WTC11 (cell line): ENCODE measurements at regions not wholly inside any gene's neighbourhood (a gene's known extent, or its start where the extent isn't known, plus 50 kb on each side); places are given as distances from the start of the nearest gene placed in this dataset.
A peak's percentile ranks its signal among the peaks of the same experiment; 100 is the strongest.

Experiments used
- ATAC-seq: fragments of 200-7000 bp; cut with Tn5 transposase; 2 replicates; pipeline ENCODE4 v1.10.0; 2021; ENCODE audit warnings: mild to moderate bottlenecking, moderate library complexity
- CTCF ChIA-PET: fragments of 300-600 bp; sonication (Branson Sonifier 250); formaldehyde crosslinking; loops from one replicate; lab custom pipeline; 2021; ENCODE audit warnings: antibody characterized with exemption; lab: Charles Lee
- POLR2A ChIA-PET: fragments of 350-600 bp; sonication (Branson Sonifier 250); formaldehyde crosslinking; loops from one replicate; lab custom pipeline; 2021; ENCODE audit warnings: antibody characterized with exemption; lab: Charles Lee
- DNase-seq: peaks from one replicate; pipeline ENCODE4 v3.0.0; 2021; ENCODE audit warnings: low spot score
- H3K27ac Mint-ChIP-seq: 2 replicates; pipeline ENCODE4 v1.8.0; 2021; ENCODE audit warnings: mixed read lengths
- H3K27me3 Mint-ChIP-seq: 2 replicates; pipeline ENCODE4 v1.8.0; 2021; ENCODE audit warnings: low read depth, mild to moderate bottlenecking, moderate library complexity, mixed read lengths
- H3K36me3 Mint-ChIP-seq: 2 replicates; pipeline ENCODE4 v1.8.0; 2021; ENCODE audit warnings: mixed read lengths
- H3K4me1 Mint-ChIP-seq: 2 replicates; pipeline ENCODE4 v1.8.0; 2022; ENCODE audit warnings: mixed read lengths
- H3K4me3 Mint-ChIP-seq: 2 replicates; pipeline ENCODE4 v1.8.0; 2021; ENCODE audit warnings: mild to moderate bottlenecking, moderate library complexity, mixed read lengths
- H3K9me3 Mint-ChIP-seq: 2 replicates; pipeline ENCODE4 v1.8.0; 2021; ENCODE audit warnings: mixed read lengths
- ATF1 ChIP-seq: sonication (generic); formaldehyde crosslinking; IDR thresholded peaks from 2 replicates; pipeline ENCODE4 v1.8.1; 2023; ENCODE audit warnings: mild to moderate bottlenecking, moderate library complexity, missing genetic modification reagents
- E2F1 ChIP-seq: sonication (generic); formaldehyde crosslinking; IDR thresholded peaks from 2 replicates; pipeline ENCODE4 v1.8.0; 2022; ENCODE audit warnings: mild to moderate bottlenecking, missing genetic modification reagents
- FOXP1 ChIP-seq: sonication (generic); formaldehyde crosslinking; IDR thresholded peaks from 2 replicates; pipeline ENCODE4 v1.8.0; 2022; ENCODE audit warnings: missing genetic modification reagents, mild to moderate bottlenecking, moderate library complexity, borderline replicate concordance
- GABPB1 ChIP-seq: sonication (generic); formaldehyde crosslinking; IDR thresholded peaks from 2 replicates; pipeline ENCODE4 v1.8.1; 2023; ENCODE audit warnings: mild to moderate bottlenecking, missing genetic modification reagents
- HMGXB4 ChIP-seq: sonication (generic); formaldehyde crosslinking; IDR thresholded peaks from 2 replicates; pipeline ENCODE4 v1.8.1; 2023; ENCODE audit warnings: mild to moderate bottlenecking, moderate library complexity, missing genetic modification reagents
- JUN ChIP-seq: sonication (generic); formaldehyde crosslinking; IDR thresholded peaks from 2 replicates; pipeline ENCODE4 v1.8.0; 2023; ENCODE audit warnings: mild to moderate bottlenecking, missing genetic modification reagents
- KAT7 ChIP-seq: sonication (generic); formaldehyde crosslinking; IDR thresholded peaks from 2 replicates; pipeline ENCODE4 v1.8.1; 2023; ENCODE audit warnings: missing genetic modification reagents, mild to moderate bottlenecking, borderline replicate concordance
- USF2 ChIP-seq: sonication (generic); formaldehyde crosslinking; IDR thresholded peaks from 2 replicates; pipeline ENCODE4 v1.8.1; 2023; ENCODE audit warnings: mild to moderate bottlenecking, missing genetic modification reagents, moderate library complexity
- ZNF512 ChIP-seq: sonication (generic); formaldehyde crosslinking; IDR thresholded peaks from 2 replicates; pipeline ENCODE4 v1.8.1; 2022; ENCODE audit warnings: missing genetic modification reagents, borderline replicate concordance
- TF ChIP-seq, protein P1 (sequence below): fragments of 200-600 bp; IDR thresholded peaks from 2 replicates; pipeline ENCODE4 v1.8.0; 2022; ENCODE audit warnings: antibody characterized with exemption
- TF ChIP-seq, protein P2 (sequence below): fragments of 250-450 bp; sonication (Bioruptor Pico); conservative IDR thresholded peaks from 2 replicates; pipeline ENCODE4 v1.9.0; 2021; ENCODE audit warnings: mild to moderate bottlenecking

GRCh38 chr13:83048419-83048818 is 833.9 kb downstream of the SLITRK1 start (continued):
- TF ChIP-seq, protein P1, sequence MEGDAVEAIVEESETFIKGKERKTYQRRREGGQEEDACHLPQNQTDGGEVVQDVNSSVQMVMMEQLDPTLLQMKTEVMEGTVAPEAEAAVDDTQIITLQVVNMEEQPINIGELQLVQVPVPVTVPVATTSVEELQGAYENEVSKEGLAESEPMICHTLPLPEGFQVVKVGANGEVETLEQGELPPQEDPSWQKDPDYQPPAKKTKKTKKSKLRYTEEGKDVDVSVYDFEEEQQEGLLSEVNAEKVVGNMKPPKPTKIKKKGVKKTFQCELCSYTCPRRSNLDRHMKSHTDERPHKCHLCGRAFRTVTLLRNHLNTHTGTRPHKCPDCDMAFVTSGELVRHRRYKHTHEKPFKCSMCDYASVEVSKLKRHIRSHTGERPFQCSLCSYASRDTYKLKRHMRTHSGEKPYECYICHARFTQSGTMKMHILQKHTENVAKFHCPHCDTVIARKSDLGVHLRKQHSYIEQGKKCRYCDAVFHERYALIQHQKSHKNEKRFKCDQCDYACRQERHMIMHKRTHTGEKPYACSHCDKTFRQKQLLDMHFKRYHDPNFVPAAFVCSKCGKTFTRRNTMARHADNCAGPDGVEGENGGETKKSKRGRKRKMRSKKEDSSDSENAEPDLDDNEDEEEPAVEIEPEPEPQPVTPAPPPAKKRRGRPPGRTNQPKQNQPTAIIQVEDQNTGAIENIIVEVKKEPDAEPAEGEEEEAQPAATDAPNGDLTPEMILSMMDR = no peak
- TF ChIP-seq HMGXB4 (CRISPR knock-in tag) = no peak

DNA sequence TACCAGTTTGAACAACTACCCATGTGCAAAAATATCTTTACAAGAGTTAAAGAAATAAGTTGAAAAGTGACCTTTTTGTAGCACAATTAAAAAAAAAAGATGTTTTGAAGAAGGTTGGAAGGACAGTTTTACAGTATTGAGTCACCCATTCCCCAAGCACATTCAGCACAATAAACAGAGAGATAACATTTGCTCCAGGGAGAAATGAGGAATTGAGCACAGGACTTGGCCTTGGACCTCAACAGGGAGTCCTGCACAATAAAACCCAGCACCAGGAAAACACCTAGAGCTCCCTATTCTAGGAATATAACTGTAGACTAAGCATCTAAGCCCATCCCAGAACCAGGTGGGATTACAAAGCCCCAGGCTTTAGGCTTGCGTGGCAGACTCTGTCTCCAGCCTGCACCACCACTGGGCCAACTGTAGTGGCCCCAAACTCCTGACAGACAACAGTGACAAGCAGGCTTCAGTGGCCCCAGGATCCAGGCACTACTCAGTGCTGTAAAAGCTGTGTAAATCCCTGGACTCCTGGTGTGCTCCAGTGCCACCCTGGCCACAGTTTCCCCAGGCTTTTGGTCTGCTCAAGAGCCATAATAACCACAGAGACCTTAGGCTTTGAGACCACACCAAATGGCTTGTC is 857.2 kb downstream of the SLITRK1 start:
- no peaks in the 10 kb centered on the region for H3K9me3 Mint-ChIP-seq
- H3K4me3 Mint-ChIP-seq = no peak overlapping the region
- TF ChIP-seq ZNF512 (CRISPR knock-in tag) (no peak), USF2 (no peak), ATF1 (no peak), GABPB1 (CRISPR knock-in tag) (no peak), KAT7 (no peak), E2F1 (CRISPR knock-in tag) (no peak), FOXP1 (no peak), JUN (CRISPR knock-in tag) (no peak)
- TF ChIP-seq, protein P2, sequence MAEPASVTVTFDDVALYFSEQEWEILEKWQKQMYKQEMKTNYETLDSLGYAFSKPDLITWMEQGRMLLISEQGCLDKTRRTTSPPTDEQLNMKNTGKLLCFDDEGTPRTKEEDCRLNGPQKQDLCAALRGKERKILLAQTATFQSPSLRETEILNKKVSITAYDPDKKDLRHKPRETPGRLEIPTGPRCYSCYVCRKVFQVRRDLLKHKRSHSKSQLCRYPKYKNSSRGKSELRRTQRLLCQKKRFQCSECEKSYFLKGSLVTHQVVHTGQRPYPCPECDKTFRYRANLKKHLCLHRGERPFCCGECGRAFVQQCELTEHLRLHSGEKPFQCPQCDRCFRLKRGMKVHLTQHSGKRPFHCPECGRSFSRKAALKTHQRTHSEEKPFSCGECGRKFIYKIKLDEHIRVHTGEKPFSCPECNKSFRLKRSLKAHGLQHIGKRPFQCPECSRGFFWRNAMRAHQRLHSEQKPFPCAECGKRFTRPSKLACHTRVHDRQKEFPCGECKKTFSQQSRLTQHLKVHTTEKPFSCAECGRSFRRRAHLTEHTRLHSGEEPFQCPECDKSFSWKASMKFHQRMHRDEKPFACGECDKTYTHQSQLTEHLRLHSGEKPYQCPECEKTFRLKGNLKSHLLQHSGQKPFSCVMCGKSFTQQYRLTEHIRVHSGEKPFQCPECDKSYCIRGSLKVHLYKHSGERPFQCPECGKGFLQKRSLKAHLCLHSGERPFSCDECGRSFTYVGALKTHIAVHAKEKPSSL = no peak
- TF ChIP-seq, protein P1 = no peak
- DNase-seq (no peak), ATAC-seq (peak; percentile 30; the same call in 1 of the 2 replicates)
- CTCF ChIA-PET = no interaction called here
- H3K4me1 Mint-ChIP-seq = no peaks in the 10 kb centered on the region
- no peaks in the 10 kb centered on the region for H3K36me3 Mint-ChIP-seq
- H3K27me3 Mint-ChIP-seq = no peaks in the 10 kb centered on the region
- POLR2A ChIA-PET = no interaction called here
- H3K27ac Mint-ChIP-seq = no peak overlapping the region
